Fibroblast of lung (primary cell): ENCODE measurements at regions not wholly inside any gene's neighbourhood (a gene's known extent, or its start where the extent isn't known, plus 50 kb on each side); places are given as distances from the start of the nearest gene placed in this dataset.

ENCODE experiments used
- DNase-seq, 2 donors: peaks; one replicate each; pipeline versions ENCODE4 v3.0.0 to v3.0.0-alpha.2; 2010; ENCODE audit warnings: low read depth in 2 of 2
- H2AFZ ChIP-seq: 2 replicates; pipeline ENCODE4 v1.5.1; 2012; ENCODE audit warnings: low read length, control low read depth, inconsistent platforms
- H3K27ac ChIP-seq: 2 replicates; pipeline ENCODE4 v1.5.1; 2011; ENCODE audit warnings: low read length, control low read depth; ENCODE audit not compliant: insufficient read depth
- H3K27me3 ChIP-seq: 2 replicates; pipeline ENCODE4 v1.5.1; 2011; ENCODE audit warnings: mild to moderate bottlenecking, low read length; ENCODE audit not compliant: control insufficient read depth, insufficient read depth
- H3K36me3 ChIP-seq: 2 replicates; pipeline ENCODE4 v1.5.1; 2011; ENCODE audit warnings: low read length; ENCODE audit not compliant: control insufficient read depth, insufficient read depth
- H3K4me1 ChIP-seq: 2 replicates; pipeline ENCODE4 v1.5.1; 2011; ENCODE audit warnings: low read length; ENCODE audit not compliant: control insufficient read depth, insufficient read depth; ENCODE audit errors: extremely low read depth
- H3K4me2 ChIP-seq: 2 replicates; pipeline ENCODE4 v1.5.1; 2011; ENCODE audit warnings: low read length, control low read depth; ENCODE audit not compliant: insufficient read depth; ENCODE audit errors: extremely low read depth
- H3K4me3 ChIP-seq, 4 experiments: fragments of 200-600 bp in 1 of 4; sonication (generic) in 1 of 4; replicated peaks in 1 of 4; 2 replicates each; pipeline ENCODE4 v1.5.1; 2011 to 2016; ENCODE audit warnings: low read length in 4 of 4, low read depth in 3 of 4, mild to moderate bottlenecking in 3 of 4, control low read depth in 2 of 4, inconsistent platforms in 1 of 4, mixed read lengths in 1 of 4; ENCODE audit not compliant: insufficient read depth in 1 of 4; ENCODE audit errors: control extremely low read depth in 1 of 4
- H3K79me2 ChIP-seq: 2 replicates; pipeline ENCODE4 v1.5.1; 2012; ENCODE audit warnings: mild to moderate bottlenecking, low read length, inconsistent platforms; ENCODE audit not compliant: control insufficient read depth, insufficient read depth
- H3K9ac ChIP-seq: 2 replicates; pipeline ENCODE4 v1.5.1; 2011; ENCODE audit warnings: mild to moderate bottlenecking, low read length, control low read depth; ENCODE audit not compliant: insufficient read depth
- H3K9me3 ChIP-seq: 2 replicates; pipeline ENCODE4 v1.5.1; 2012; ENCODE audit warnings: low read depth, low read length; ENCODE audit not compliant: control insufficient read depth, insufficient read depth
- H4K20me1 ChIP-seq: 2 replicates; pipeline ENCODE4 v1.5.1; 2011; ENCODE audit warnings: low read length; ENCODE audit not compliant: control insufficient read depth, insufficient read depth; ENCODE audit errors: extremely low read depth
- EZH2 ChIP-seq: IDR thresholded peaks from 2 replicates; pipeline ENCODE4 v1.5.1; 2012; ENCODE audit warnings: low read length, control low read depth, mild to moderate bottlenecking; ENCODE audit errors: missing control alignments
- TF ChIP-seq, protein P1 (sequence below), 2 donors: IDR thresholded peaks in 1 of 2; conservative IDR thresholded peaks in 1 of 2; 1 replicate in 1 of 2; 2 replicates in 1 of 2; pipeline ENCODE4 v1.5.1; 2011 to 2012; ENCODE audit warnings: low read length in 2 of 2, control low read depth in 1 of 2, inconsistent platforms in 1 of 2, low read depth in 1 of 2, mild to moderate bottlenecking in 1 of 2

DNA sequence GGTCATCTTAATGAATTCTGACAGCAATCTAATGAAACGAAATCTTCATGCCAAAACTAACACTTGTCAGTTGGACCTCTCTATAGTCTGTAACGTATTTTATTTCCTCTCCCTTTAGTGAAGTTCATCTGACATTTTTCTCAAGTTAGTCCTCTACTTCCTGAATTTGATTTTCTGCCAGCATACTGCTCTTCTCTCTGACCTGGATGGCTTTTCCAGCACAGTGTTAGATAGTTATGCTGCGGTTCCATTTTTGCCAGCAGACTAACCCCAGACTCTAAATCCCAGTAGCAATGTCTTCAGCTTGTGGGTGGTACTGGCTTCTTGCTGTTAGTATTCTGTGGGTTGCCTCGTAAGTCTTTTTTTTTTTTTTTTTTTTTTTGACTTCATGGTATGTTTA is 146.7 kb upstream of the VEGFC start:
- Histone ChIP-seq H3K4me1 (peaks cover 4% of the 10 kb centered on the region), H3K36me3 (no peaks in the 10 kb centered on the region), H2AFZ (no peak overlapping the region), H3K27ac (no peak overlapping the region), H3K27me3 (no peaks in the 10 kb centered on the region), H3K4me3 (no peak overlapping the region), H3K9ac (no peak overlapping the region), H3K4me2 (no peak overlapping the region), H3K9me3 (no peaks in the 10 kb centered on the region), H3K79me2 (no peaks in the 10 kb centered on the region), H4K20me1 (no peaks in the 10 kb centered on the region)
- no peak for TF ChIP-seq EZH2
- TF ChIP-seq, protein P1, sequence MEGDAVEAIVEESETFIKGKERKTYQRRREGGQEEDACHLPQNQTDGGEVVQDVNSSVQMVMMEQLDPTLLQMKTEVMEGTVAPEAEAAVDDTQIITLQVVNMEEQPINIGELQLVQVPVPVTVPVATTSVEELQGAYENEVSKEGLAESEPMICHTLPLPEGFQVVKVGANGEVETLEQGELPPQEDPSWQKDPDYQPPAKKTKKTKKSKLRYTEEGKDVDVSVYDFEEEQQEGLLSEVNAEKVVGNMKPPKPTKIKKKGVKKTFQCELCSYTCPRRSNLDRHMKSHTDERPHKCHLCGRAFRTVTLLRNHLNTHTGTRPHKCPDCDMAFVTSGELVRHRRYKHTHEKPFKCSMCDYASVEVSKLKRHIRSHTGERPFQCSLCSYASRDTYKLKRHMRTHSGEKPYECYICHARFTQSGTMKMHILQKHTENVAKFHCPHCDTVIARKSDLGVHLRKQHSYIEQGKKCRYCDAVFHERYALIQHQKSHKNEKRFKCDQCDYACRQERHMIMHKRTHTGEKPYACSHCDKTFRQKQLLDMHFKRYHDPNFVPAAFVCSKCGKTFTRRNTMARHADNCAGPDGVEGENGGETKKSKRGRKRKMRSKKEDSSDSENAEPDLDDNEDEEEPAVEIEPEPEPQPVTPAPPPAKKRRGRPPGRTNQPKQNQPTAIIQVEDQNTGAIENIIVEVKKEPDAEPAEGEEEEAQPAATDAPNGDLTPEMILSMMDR (conservative IDR thresholded peaks at IDR 0.05 in 1 of 2, IDR thresholded peaks at IDR 0.05 in 1 of 2; ENCODE audit: low read depth in 1 of 2, low read length in 2 of 2), result no peak
- peak; percentile 24 to 84 for DNase-seq

DNA sequence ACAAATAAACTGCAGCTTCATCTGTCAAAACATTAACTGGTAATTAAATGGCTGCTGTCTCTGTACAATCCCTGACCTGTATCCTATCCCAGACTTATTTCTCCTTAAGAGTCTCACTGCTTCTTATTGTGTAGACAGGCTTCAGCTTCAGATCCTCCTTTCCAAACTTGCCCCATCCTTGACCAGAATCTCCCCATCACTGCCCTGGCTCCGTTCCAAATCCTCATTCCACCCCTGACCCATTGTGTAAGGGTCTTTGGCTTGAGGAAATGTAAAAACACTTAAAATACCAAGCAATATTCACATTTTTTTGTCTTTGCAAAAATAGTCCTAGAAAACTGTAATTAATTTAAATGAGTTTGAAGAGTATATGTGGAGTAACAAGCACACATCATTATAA is 152.6 kb upstream of the VEGFC start:
- Histone ChIP-seq H3K9me3 (no peaks in the 10 kb centered on the region), H3K4me2 (no peak overlapping the region), H3K4me1 (peaks cover 2% of the 10 kb centered on the region), H3K27me3 (no peaks in the 10 kb centered on the region), H3K27ac (no peak overlapping the region), H3K4me3 (no peak overlapping the region), H3K36me3 (no peaks in the 10 kb centered on the region), H3K79me2 (no peaks in the 10 kb centered on the region), H3K9ac (no peak overlapping the region), H2AFZ (no peak overlapping the region), H4K20me1 (no peaks in the 10 kb centered on the region)
- DNase-seq, result peak in 1 of 2 donors; percentile 59
- TF ChIP-seq EZH2, result no peak
- TF ChIP-seq, protein P1 (conservative IDR thresholded peaks at IDR 0.05 in 1 of 2, IDR thresholded peaks at IDR 0.05 in 1 of 2; ENCODE audit: low read depth in 1 of 2, low read length in 2 of 2), result no peak

GRCh38 chr4:176949029-176949428 is 156.3 kb upstream of the VEGFC start:
- H3K36me3 ChIP-seq, result no peaks in the 10 kb centered on the region
- H4K20me1 ChIP-seq, result no peaks in the 10 kb centered on the region
- peaks cover 2% of the 10 kb centered on the region for H3K4me1 ChIP-seq
- no peaks in the 10 kb centered on the region for H3K79me2 ChIP-seq
- H2AFZ ChIP-seq, result peak overlapping the region; percentile 17
- peak overlapping the region; percentile 60 for H3K4me2 ChIP-seq
- DNase-seq, result peak in 1 of 2 donors; percentile 98
- H3K9ac ChIP-seq, result no peak overlapping the region
- peak overlapping the region in 1 of 4 experiments; percentile 31 for H3K4me3 ChIP-seq
- H3K27me3 ChIP-seq, result no peaks in the 10 kb centered on the region
- H3K9me3 ChIP-seq, result no peaks in the 10 kb centered on the region
- no peak overlapping the region for H3K27ac ChIP-seq
- TF ChIP-seq EZH2, result no peak
- TF ChIP-seq, protein P1 (conservative IDR thresholded peaks at IDR 0.05 in 1 of 2, IDR thresholded peaks at IDR 0.05 in 1 of 2; ENCODE audit: low read depth in 1 of 2, low read length in 2 of 2), result no peak
